ENCODE measurements at regions not wholly inside any gene's neighbourhood (a gene's known extent, or its start where the extent isn't known, plus 50 kb on each side); places are given as distances from the start of the nearest gene placed in this dataset.
"Not testable (repeated sequence)": the region's sequence is repeated elsewhere in the genome, so short reads cannot be mapped to it uniquely, and the experiment has no call there.

DNA sequence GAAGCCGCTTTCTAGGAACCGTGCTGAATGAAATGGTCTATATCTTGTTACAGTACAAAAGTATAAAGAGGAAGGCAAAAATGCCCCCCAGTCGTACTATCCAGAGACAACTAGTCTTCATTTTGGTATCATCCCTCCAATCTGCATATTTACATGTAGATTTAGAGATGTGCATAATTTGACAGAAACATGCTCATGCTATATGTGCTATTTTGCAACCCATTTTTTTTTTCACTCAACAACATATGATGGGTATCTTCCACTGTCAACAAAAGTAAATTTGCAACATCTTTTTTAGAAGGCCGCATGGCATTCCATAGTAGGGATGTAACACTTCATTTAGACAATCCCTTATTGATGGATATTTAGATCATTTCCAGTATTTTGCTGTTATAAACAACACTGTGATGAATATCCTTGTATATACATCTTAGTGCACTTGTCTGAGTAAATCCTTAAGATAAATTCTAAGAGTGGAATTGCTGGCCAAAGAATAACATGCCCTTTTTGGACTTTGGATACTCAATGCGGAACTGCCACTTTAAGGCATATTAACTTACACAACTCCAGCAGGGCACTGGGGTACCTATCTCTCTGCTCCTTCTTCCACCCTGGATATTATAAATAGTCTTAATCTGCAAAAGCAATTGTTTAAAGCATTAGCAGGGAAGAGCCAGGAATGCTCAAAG, 71.1 kb upstream of the SH3PXD2B start:
- DNase-seq, result no peak

- no peak for DNase-seq
Measured at GRCh38 chr5:172524573-172525021, 70.3 kb upstream of the SH3PXD2B start.

- no peak for DNase-seq
Measured at GRCh38 chr5:172523146-172523745, 68.9 kb upstream of the SH3PXD2B start.

DNA sequence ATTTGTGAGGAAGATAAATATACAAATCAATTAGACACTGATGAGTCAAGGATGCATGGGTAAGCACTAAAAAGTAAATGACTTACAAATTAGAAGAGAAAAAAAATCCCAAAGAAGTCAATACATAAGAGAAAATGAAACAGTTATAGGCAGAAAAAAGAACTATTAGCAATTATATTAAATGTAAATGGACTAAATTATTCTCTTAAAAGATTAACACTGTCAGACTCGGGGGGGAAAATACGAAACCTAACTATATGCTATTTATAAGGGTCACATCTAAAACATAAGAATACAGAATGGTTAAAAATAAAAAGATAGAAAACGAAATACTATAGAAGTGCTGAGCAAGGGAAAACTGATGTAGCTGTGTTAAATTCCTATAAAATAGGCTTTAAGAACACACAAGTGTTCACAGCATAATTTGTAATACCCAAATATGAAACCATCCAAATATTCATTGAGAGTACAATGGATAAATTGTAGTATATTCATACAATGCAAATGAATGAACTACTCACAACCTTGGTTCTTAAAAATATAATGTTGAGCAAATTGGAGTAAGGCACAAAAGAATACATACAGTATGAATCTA, 67.1 kb upstream of the SH3PXD2B start:
- DNase-seq, result no peak

GRCh38 chr5:172511952-172512351, 57.6 kb upstream of the SH3PXD2B start:
- DNase-seq, result no peak

DNA sequence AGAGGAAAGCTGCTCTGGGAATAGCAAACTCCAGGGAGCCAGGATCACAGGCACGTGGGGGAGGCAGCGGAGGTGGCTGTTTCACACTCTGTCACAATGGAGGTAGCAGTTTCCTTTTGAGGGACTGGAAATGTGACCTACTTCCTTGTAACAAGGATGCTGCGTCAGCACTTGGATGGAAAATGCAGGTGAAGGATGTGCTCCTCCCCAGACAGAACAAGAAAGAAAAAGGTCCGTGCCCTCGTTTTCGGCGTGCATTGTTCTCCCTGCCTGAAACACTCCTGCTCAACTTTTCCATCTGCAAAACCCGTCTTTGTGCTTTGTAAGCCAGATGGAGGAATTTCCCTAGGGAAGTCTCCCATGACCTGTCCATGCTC, 55.1 kb upstream of the SH3PXD2B start:
- DNase-seq, result no peak

- no peak for DNase-seq
Measured at GRCh38 chr5:172508471-172509404, 54.4 kb upstream of the SH3PXD2B start.

- DNase-seq, result not testable (repeated sequence)
Measured at GRCh38 chr5:172507485-172507884, 53.2 kb upstream of the SH3PXD2B start.

GRCh38 chr5:172506921-172507320, 52.6 kb upstream of the SH3PXD2B start:
- no peak for DNase-seq

GRCh38 chr5:172506251-172506650, 51.9 kb upstream of the SH3PXD2B start:
- no peak for DNase-seq

GRCh38 chr5:172505845-172506244, 51.5 kb upstream of the SH3PXD2B start:
- no peak for DNase-seq

DNA sequence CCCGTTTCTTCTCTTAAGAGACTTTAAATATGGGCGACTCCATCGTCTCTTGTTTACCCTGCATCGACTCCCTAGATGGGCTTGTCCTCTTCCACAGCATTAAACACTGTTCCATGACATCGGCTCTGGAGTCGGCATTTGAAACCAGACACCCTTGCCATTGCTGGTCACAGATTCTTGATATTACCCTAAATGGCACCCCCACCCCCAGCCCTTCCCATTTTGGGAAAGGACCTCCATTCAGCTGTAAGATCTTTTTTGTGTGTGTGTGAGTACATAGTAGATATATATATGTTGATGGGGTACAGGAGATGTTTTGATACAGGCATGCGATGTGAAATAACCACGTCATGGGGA, 51.1 kb upstream of the SH3PXD2B start:
- no peak for DNase-seq

- DNase-seq, result no peak
Measured at GRCh38 chr5:172504701-172505402, 50.5 kb upstream of the SH3PXD2B start.

DNA sequence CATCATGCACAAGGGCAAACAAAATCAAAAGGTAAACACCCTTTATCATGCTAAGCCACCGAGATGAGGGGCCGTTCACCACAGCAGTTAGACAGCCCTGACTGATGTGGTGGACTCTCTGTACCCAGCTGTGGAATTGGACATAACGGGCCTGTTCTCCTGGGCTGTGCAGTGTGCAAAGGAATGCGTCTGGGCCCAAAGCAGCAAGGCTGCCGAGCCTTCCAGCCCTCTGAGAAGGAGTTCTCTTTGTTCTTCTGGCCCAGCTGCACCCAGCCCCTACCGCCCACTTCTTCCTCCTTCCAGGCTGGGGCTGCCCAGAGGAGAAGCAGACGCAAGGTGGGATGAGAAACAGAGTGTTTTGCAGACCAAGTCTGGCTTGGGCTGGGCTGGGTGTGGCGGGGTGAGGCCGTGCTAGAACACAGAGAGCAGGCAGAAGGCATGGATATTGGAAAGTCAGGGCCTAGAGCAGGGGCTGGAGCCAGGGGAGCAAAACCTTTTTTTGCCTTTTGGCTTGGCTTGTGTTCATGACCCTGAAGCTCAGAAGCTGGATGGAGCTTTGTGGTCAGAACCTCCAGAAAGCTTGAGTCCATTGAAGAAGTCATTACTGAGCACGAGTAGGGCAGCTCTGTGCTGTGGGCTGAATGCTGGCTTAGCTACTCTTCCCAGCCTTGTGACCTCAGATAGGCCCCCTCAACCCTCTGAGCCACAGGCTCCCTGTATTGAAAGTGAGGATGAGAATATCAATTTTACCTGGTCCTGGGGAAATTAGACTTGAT, 49.8 kb upstream of the SH3PXD2B start:
- DNase-seq, result no peak

Data from GOT3 (cell line).